22Rv1 (cell line): ENCODE measurements at regions not wholly inside any gene's neighbourhood (a gene's known extent, or its start where the extent isn't known, plus 50 kb on each side); places are given as distances from the start of the nearest gene placed in this dataset.

Source experiments
- H3K27ac ChIP-seq: fragments of 450-650 bp; 2 replicates; pipeline ENCODE4 v1.5.1; 2017
- CTCF ChIP-seq: fragments of 450-650 bp; IDR thresholded peaks from 2 replicates; pipeline ENCODE4 v1.5.1; 2017; ENCODE audit warnings: mild to moderate bottlenecking
- ZFX ChIP-seq: fragments of 450-650 bp; IDR thresholded peaks from 2 replicates; pipeline ENCODE4 v1.6.1; 2017; ENCODE audit warnings: antibody characterized with exemption, borderline replicate concordance

DNA sequence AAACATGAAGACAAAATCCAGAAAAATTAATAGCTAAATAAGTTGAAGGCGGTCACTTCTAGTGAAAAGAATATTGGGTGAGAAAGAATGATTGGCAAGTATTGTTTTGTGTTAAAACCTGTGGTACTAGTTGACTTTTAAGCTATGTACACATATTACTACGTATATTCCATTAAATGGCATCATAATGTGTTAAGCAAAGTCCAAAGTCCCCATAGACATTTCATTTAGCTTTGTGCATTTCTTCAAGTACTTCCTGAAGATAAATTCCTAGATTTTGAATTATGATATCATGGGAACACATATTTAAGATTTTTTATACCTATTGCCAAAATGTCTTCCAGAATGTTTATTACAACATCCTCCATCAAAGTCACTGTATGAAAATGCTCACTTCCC is 272.7 kb upstream of the IRAK1BP1 start:
- TF ChIP-seq ZFX (no peak), CTCF (no peak)

GRCh38 chr6:78597966-78598365 is 269.4 kb upstream of the IRAK1BP1 start:
- no peak for TF ChIP-seq CTCF
- TF ChIP-seq ZFX, result no peak
- H3K27ac ChIP-seq, result no peak overlapping the region

More for the DNA sequence above, 272.7 kb upstream of the IRAK1BP1 start:
- H3K27ac ChIP-seq, result no peak overlapping the region

- TF ChIP-seq CTCF, result no peak
- no peak for TF ChIP-seq ZFX
- no peak overlapping the region for H3K27ac ChIP-seq
Measured at GRCh38 chr6:78598966-78599365, 268.4 kb upstream of the IRAK1BP1 start.

- no peak overlapping the region for H3K27ac ChIP-seq
- TF ChIP-seq ZFX (no peak), CTCF (no peak)
Measured at GRCh38 chr6:78599526-78599925, 267.8 kb upstream of the IRAK1BP1 start.

- no peak overlapping the region for H3K27ac ChIP-seq
- TF ChIP-seq ZFX, result no peak
- TF ChIP-seq CTCF, result no peak
Measured at GRCh38 chr6:78605909-78606446, 261.4 kb upstream of the IRAK1BP1 start.

GRCh38 chr6:78607189-78607588 is 260.2 kb upstream of the IRAK1BP1 start:
- no peak for TF ChIP-seq ZFX
- no peak for TF ChIP-seq CTCF
- no peak overlapping the region for H3K27ac ChIP-seq

GRCh38 chr6:78611102-78611620 is 256.2 kb upstream of the IRAK1BP1 start:
- TF ChIP-seq CTCF (no peak), ZFX (no peak)
- no peak overlapping the region for H3K27ac ChIP-seq
